ENCODE measurements at regions not wholly inside any gene's neighbourhood (a gene's known extent, or its start where the extent isn't known, plus 50 kb on each side); places are given as distances from the start of the nearest gene placed in this dataset.

DNA sequence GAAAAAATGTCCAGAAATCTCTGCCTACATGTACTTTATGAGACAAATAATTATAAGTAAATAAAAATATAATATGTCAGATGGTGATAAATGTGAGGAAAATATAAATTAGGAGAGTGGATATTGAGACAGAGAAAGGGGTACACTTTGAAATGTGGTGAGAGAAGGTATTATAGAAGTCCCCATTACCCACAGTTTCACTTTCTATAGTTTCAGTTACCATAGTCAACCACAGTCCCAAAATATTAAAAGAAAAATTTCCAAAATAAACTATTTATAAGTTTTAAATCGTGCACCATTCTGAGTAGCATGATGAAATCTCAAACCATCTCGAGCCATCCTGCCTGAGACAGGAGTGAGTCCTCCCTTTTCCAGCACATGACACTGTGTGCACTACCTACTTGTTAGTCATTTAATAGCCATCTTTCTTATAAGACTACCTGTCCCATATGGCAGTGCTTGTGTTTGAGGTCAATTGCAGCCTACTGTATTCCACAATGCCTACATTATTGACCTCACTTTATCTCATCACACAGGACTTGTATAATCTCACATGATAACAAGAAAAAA is 653.7 kb downstream of the DACH1 start:
- no peak for TF ChIP-seq ZNF10 (tag by site-specific recombination; IDR thresholded peaks at IDR 0.05)
- TF ChIP-seq, protein P1, sequence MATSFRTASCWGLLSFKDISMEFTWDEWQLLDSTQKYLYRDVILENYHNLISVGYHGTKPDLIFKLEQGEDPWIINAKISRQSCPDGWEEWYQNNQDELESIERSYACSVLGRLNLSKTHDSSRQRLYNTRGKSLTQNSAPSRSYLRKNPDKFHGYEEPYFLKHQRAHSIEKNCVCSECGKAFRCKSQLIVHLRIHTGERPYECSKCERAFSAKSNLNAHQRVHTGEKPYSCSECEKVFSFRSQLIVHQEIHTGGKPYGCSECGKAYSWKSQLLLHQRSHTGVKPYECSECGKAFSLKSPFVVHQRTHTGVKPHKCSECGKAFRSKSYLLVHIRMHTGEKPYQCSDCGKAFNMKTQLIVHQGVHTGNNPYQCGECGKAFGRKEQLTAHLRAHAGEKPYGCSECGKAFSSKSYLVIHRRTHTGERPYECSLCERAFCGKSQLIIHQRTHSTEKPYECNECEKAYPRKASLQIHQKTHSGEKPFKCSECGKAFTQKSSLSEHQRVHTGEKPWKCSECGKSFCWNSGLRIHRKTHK (tag by site-specific recombination; IDR thresholded peaks at IDR 0.05): no peak
- no peak for TF ChIP-seq ZNF510 (tag by site-specific recombination; IDR thresholded peaks at IDR 0.05; ENCODE audit: insufficient replicate concordance)
- TF ChIP-seq, protein P2, sequence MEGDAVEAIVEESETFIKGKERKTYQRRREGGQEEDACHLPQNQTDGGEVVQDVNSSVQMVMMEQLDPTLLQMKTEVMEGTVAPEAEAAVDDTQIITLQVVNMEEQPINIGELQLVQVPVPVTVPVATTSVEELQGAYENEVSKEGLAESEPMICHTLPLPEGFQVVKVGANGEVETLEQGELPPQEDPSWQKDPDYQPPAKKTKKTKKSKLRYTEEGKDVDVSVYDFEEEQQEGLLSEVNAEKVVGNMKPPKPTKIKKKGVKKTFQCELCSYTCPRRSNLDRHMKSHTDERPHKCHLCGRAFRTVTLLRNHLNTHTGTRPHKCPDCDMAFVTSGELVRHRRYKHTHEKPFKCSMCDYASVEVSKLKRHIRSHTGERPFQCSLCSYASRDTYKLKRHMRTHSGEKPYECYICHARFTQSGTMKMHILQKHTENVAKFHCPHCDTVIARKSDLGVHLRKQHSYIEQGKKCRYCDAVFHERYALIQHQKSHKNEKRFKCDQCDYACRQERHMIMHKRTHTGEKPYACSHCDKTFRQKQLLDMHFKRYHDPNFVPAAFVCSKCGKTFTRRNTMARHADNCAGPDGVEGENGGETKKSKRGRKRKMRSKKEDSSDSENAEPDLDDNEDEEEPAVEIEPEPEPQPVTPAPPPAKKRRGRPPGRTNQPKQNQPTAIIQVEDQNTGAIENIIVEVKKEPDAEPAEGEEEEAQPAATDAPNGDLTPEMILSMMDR (tag by site-specific recombination; IDR thresholded peaks at IDR 0.05): no peak
- TF ChIP-seq, protein P3, sequence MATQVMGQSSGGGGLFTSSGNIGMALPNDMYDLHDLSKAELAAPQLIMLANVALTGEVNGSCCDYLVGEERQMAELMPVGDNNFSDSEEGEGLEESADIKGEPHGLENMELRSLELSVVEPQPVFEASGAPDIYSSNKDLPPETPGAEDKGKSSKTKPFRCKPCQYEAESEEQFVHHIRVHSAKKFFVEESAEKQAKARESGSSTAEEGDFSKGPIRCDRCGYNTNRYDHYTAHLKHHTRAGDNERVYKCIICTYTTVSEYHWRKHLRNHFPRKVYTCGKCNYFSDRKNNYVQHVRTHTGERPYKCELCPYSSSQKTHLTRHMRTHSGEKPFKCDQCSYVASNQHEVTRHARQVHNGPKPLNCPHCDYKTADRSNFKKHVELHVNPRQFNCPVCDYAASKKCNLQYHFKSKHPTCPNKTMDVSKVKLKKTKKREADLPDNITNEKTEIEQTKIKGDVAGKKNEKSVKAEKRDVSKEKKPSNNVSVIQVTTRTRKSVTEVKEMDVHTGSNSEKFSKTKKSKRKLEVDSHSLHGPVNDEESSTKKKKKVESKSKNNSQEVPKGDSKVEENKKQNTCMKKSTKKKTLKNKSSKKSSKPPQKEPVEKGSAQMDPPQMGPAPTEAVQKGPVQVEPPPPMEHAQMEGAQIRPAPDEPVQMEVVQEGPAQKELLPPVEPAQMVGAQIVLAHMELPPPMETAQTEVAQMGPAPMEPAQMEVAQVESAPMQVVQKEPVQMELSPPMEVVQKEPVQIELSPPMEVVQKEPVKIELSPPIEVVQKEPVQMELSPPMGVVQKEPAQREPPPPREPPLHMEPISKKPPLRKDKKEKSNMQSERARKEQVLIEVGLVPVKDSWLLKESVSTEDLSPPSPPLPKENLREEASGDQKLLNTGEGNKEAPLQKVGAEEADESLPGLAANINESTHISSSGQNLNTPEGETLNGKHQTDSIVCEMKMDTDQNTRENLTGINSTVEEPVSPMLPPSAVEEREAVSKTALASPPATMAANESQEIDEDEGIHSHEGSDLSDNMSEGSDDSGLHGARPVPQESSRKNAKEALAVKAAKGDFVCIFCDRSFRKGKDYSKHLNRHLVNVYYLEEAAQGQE (tag by site-specific recombination; IDR thresholded peaks at IDR 0.05): no peak
- no peak for TF ChIP-seq YY1 (tag by site-specific recombination; IDR thresholded peaks at IDR 0.05)
- TF ChIP-seq GLI4 (tag by site-specific recombination; IDR thresholded peaks at IDR 0.05): no peak
- TF ChIP-seq ZNF133 (tag by site-specific recombination; IDR thresholded peaks at IDR 0.05): no peak
- TF ChIP-seq ZNF530 (tag by site-specific recombination; IDR thresholded peaks at IDR 0.05; ENCODE audit: low read depth): no peak
- TF ChIP-seq, protein P4, sequence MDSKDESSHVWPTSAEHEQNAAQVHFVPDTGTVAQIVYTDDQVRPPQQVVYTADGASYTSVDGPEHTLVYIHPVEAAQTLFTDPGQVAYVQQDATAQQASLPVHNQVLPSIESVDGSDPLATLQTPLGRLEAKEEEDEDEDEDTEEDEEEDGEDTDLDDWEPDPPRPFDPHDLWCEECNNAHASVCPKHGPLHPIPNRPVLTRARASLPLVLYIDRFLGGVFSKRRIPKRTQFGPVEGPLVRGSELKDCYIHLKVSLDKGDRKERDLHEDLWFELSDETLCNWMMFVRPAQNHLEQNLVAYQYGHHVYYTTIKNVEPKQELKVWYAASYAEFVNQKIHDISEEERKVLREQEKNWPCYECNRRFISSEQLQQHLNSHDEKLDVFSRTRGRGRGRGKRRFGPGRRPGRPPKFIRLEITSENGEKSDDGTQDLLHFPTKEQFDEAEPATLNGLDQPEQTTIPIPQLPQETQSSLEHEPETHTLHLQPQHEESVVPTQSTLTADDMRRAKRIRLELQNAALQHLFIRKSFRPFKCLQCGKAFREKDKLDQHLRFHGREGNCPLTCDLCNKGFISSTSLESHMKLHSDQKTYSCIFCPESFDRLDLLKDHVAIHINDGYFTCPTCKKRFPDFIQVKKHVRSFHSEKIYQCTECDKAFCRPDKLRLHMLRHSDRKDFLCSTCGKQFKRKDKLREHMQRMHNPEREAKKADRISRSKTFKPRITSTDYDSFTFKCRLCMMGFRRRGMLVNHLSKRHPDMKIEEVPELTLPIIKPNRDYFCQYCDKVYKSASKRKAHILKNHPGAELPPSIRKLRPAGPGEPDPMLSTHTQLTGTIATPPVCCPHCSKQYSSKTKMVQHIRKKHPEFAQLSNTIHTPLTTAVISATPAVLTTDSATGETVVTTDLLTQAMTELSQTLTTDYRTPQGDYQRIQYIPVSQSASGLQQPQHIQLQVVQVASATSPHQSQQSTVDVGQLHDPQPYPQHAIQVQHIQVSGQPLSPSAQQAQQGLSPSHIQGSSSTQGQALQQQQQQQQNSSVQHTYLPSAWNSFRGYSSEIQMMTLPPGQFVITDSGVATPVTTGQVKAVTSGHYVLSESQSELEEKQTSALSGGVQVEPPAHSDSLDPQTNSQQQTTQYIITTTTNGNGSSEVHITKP (tag by site-specific recombination; IDR thresholded peaks at IDR 0.05): no peak
- TF ChIP-seq ZNF292 (tag by site-specific recombination; IDR thresholded peaks at IDR 0.05; ENCODE audit: borderline replicate concordance, low read depth): no peak
- no peak for TF ChIP-seq SETDB1 (IDR thresholded peaks at IDR 0.05; ENCODE audit: insufficient read length, low read length)
- TF ChIP-seq, protein P5, sequence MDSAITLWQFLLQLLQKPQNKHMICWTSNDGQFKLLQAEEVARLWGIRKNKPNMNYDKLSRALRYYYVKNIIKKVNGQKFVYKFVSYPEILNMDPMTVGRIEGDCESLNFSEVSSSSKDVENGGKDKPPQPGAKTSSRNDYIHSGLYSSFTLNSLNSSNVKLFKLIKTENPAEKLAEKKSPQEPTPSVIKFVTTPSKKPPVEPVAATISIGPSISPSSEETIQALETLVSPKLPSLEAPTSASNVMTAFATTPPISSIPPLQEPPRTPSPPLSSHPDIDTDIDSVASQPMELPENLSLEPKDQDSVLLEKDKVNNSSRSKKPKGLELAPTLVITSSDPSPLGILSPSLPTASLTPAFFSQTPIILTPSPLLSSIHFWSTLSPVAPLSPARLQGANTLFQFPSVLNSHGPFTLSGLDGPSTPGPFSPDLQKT (IDR thresholded peaks at IDR 0.05; ENCODE audit: borderline replicate concordance, low read depth, low read length): no peak
- TF ChIP-seq ZNF324 (tag by site-specific recombination; IDR thresholded peaks at IDR 0.05): no peak

Measured in HEK293 (cell line).